ENCODE measurements at regions not wholly inside any gene's neighbourhood (a gene's known extent, or its start where the extent isn't known, plus 50 kb on each side); places are given as distances from the start of the nearest gene placed in this dataset.

- H3K36me3 ChIP-seq (ENCODE audit: insufficient read depth) = no peaks in the 10 kb centered on the region
- no peaks in the 10 kb centered on the region for H3K27me3 ChIP-seq (ENCODE audit: insufficient read depth, low read depth)
- H3K79me2 ChIP-seq (ENCODE audit: insufficient read depth, low read depth) = no peaks in the 10 kb centered on the region
- no peak overlapping the region for H2AFZ ChIP-seq (ENCODE audit: low read depth)
- H3K4me2 ChIP-seq = no peak overlapping the region
- no peak overlapping the region for H3K9ac ChIP-seq
- H3K4me3 ChIP-seq (IDR thresholded peaks at IDR 0.05; ENCODE audit: insufficient read depth, low read depth, low read length) = no peak overlapping the region
- H4K20me1 ChIP-seq (ENCODE audit: insufficient read depth) = no peaks in the 10 kb centered on the region
- no peak for TF ChIP-seq CTCF (conservative IDR thresholded peaks at IDR 0.05; ENCODE audit: low read depth, low read length)
- no peaks in the 10 kb centered on the region for H3K4me1 ChIP-seq (ENCODE audit: low read depth, poor library complexity, severe bottlenecking)
- H3K27ac ChIP-seq = no peak overlapping the region
Measured at GRCh38 chr14:80352471-80352870, 141.2 kb upstream of the DIO2 start.

- H3K4me2 ChIP-seq = no peak overlapping the region
- H3K27me3 ChIP-seq (ENCODE audit: insufficient read depth, low read depth) = no peaks in the 10 kb centered on the region
- H3K36me3 ChIP-seq (ENCODE audit: insufficient read depth) = no peaks in the 10 kb centered on the region
- TF ChIP-seq CTCF (conservative IDR thresholded peaks at IDR 0.05; ENCODE audit: low read depth, low read length) = no peak
- H3K79me2 ChIP-seq (ENCODE audit: insufficient read depth, low read depth) = no peaks in the 10 kb centered on the region
- no peak overlapping the region for H3K9ac ChIP-seq
- no peak overlapping the region for H2AFZ ChIP-seq (ENCODE audit: low read depth)
- H4K20me1 ChIP-seq (ENCODE audit: insufficient read depth) = no peaks in the 10 kb centered on the region
- no peak overlapping the region for H3K4me3 ChIP-seq (IDR thresholded peaks at IDR 0.05; ENCODE audit: insufficient read depth, low read depth, low read length)
- no peak overlapping the region for H3K27ac ChIP-seq
- no peaks in the 10 kb centered on the region for H3K4me1 ChIP-seq (ENCODE audit: low read depth, poor library complexity, severe bottlenecking)
Measured at GRCh38 chr14:80350707-80351106, 139.4 kb upstream of the DIO2 start.

GRCh38 chr14:80346395-80346794, 135.1 kb upstream of the DIO2 start:
- Histone ChIP-seq H3K4me2 (no peak overlapping the region), H3K4me1 (ENCODE audit: low read depth, poor library complexity, severe bottlenecking) (no peaks in the 10 kb centered on the region), H2AFZ (ENCODE audit: low read depth) (no peak overlapping the region), H3K79me2 (ENCODE audit: insufficient read depth, low read depth) (no peaks in the 10 kb centered on the region), H4K20me1 (ENCODE audit: insufficient read depth) (no peaks in the 10 kb centered on the region), H3K36me3 (ENCODE audit: insufficient read depth) (no peaks in the 10 kb centered on the region), H3K27me3 (ENCODE audit: insufficient read depth, low read depth) (no peaks in the 10 kb centered on the region), H3K4me3 (IDR thresholded peaks at IDR 0.05; ENCODE audit: insufficient read depth, low read depth, low read length) (no peak overlapping the region), H3K27ac (no peak overlapping the region), H3K9ac (no peak overlapping the region)
- TF ChIP-seq CTCF (conservative IDR thresholded peaks at IDR 0.05; ENCODE audit: low read depth, low read length) = no peak

- Histone ChIP-seq H3K4me1 (ENCODE audit: low read depth, poor library complexity, severe bottlenecking) (no peaks in the 10 kb centered on the region), H3K9ac (no peak overlapping the region), H4K20me1 (ENCODE audit: insufficient read depth) (no peaks in the 10 kb centered on the region), H3K4me3 (IDR thresholded peaks at IDR 0.05; ENCODE audit: insufficient read depth, low read depth, low read length) (no peak overlapping the region), H3K27me3 (ENCODE audit: insufficient read depth, low read depth) (no peaks in the 10 kb centered on the region), H3K36me3 (ENCODE audit: insufficient read depth) (no peaks in the 10 kb centered on the region), H3K4me2 (no peak overlapping the region), H3K79me2 (ENCODE audit: insufficient read depth, low read depth) (no peaks in the 10 kb centered on the region), H3K27ac (no peak overlapping the region), H2AFZ (ENCODE audit: low read depth) (no peak overlapping the region)
- no peak for TF ChIP-seq CTCF (conservative IDR thresholded peaks at IDR 0.05; ENCODE audit: low read depth, low read length)
Measured at GRCh38 chr14:80344208-80344607, 132.9 kb upstream of the DIO2 start.
